Occipital lobe (tissue), 1 donor: ENCODE measurements at regions not wholly inside any gene's neighbourhood (a gene's known extent, or its start where the extent isn't known, plus 50 kb on each side); places are given as distances from the start of the nearest gene placed in this dataset.

Source experiments
- DNase-seq: peaks from one replicate; lab custom pipeline; 2025; lab: John Stamatoyannopoulos, UW

GRCh38 chr2:234641086-234641485 lies 144.2 kb upstream of the ARL4C start:
- DNase-seq, result no peak

- no peak for DNase-seq
Observed at GRCh38 chr2:234640657-234641056, 143.8 kb upstream of the ARL4C start.

GRCh38 chr2:234638966-234639365 lies 142.1 kb upstream of the ARL4C start:
- no peak for DNase-seq

- no peak for DNase-seq
Observed at GRCh38 chr2:234635284-234635683, 138.4 kb upstream of the ARL4C start.

GRCh38 chr2:234633581-234634230 lies 136.8 kb upstream of the ARL4C start:
- DNase-seq, result no peak

- DNase-seq, result no peak
Observed at GRCh38 chr2:234632527-234633391, 135.9 kb upstream of the ARL4C start.

GRCh38 chr2:234631646-234632514 lies 135.0 kb upstream of the ARL4C start:
- DNase-seq, result no peak

GRCh38 chr2:234630801-234631261 lies 133.9 kb upstream of the ARL4C start:
- DNase-seq, result no peak

GRCh38 chr2:234629596-234629995 lies 132.7 kb upstream of the ARL4C start:
- no peak for DNase-seq

GRCh38 chr2:234628953-234629352 lies 132.1 kb upstream of the ARL4C start:
- DNase-seq, result no peak

GRCh38 chr2:234627308-234627707 lies 130.4 kb upstream of the ARL4C start:
- DNase-seq, result no peak

- no peak for DNase-seq
Observed at GRCh38 chr2:234626566-234627130, 129.8 kb upstream of the ARL4C start.

- DNase-seq, result no peak
Observed at GRCh38 chr2:234625626-234626250, 128.9 kb upstream of the ARL4C start.

GRCh38 chr2:234623521-234623991 lies 126.7 kb upstream of the ARL4C start:
- DNase-seq, result no peak

- DNase-seq, result no peak
Observed at GRCh38 chr2:234621120-234621519, 124.2 kb upstream of the ARL4C start.

- no peak for DNase-seq
Observed at GRCh38 chr2:234620018-234620417, 123.1 kb upstream of the ARL4C start.

GRCh38 chr2:234615643-234616356 lies 118.9 kb upstream of the ARL4C start:
- DNase-seq, result no peak

GRCh38 chr2:234611209-234611608 lies 114.3 kb upstream of the ARL4C start:
- no peak for DNase-seq

GRCh38 chr2:234608946-234609345 lies 112.1 kb upstream of the ARL4C start:
- DNase-seq, result no peak

- DNase-seq, result no peak
Observed at GRCh38 chr2:234607691-234608090, 110.8 kb upstream of the ARL4C start.
